ENCODE measurements at regions not wholly inside any gene's neighbourhood (a gene's known extent, or its start where the extent isn't known, plus 50 kb on each side); places are given as distances from the start of the nearest gene placed in this dataset.
"Not testable (repeated sequence)": the region's sequence is repeated elsewhere in the genome, so short reads cannot be mapped to it uniquely, and the experiment has no call there.

- intact Hi-C loops (cut with micrococcal nuclease) = not testable (repeated sequence)
These were observed 613.0 kb upstream of the MIR17HG start for GRCh38 chr13:90734497-90734896.

GRCh38 chr13:90738881-90739280, 608.6 kb upstream of the MIR17HG start:
- intact Hi-C loops (cut with micrococcal nuclease) = no loop called here

GRCh38 chr13:90740099-90740498, 607.4 kb upstream of the MIR17HG start:
- intact Hi-C loops (cut with micrococcal nuclease) = no loop called here

- intact Hi-C loops (cut with micrococcal nuclease) = no loop called here
These were observed 605.1 kb upstream of the MIR17HG start for GRCh38 chr13:90742381-90742780.

- intact Hi-C loops (cut with micrococcal nuclease) = no loop called here
These were observed 601.3 kb upstream of the MIR17HG start for GRCh38 chr13:90746230-90746629.

GRCh38 chr13:90750021-90750420, 597.5 kb upstream of the MIR17HG start:
- intact Hi-C loops (cut with micrococcal nuclease) = no loop called here

GRCh38 chr13:90751026-90751425, 596.5 kb upstream of the MIR17HG start:
- intact Hi-C loops (cut with micrococcal nuclease) = no loop called here

GRCh38 chr13:90752070-90752469, 595.4 kb upstream of the MIR17HG start:
- intact Hi-C loops (cut with micrococcal nuclease) = no loop called here

- intact Hi-C loops (cut with micrococcal nuclease) = no loop called here
These were observed 590.3 kb upstream of the MIR17HG start for GRCh38 chr13:90757127-90757680.

- intact Hi-C loops (cut with micrococcal nuclease) = no loop called here
These were observed 586.8 kb upstream of the MIR17HG start for GRCh38 chr13:90760639-90761038.

- intact Hi-C loops (cut with micrococcal nuclease) = no loop called here
These were observed 583.9 kb upstream of the MIR17HG start for GRCh38 chr13:90763476-90764150.

GRCh38 chr13:90766386-90766902, 581.0 kb upstream of the MIR17HG start:
- intact Hi-C loops (cut with micrococcal nuclease) = no loop called here

- intact Hi-C loops (cut with micrococcal nuclease) = no loop called here
These were observed 579.4 kb upstream of the MIR17HG start for GRCh38 chr13:90768116-90768515.

- intact Hi-C loops (cut with micrococcal nuclease) = no loop called here
These were observed 578.1 kb upstream of the MIR17HG start for GRCh38 chr13:90769387-90769786.

GRCh38 chr13:90770334-90770733, 577.2 kb upstream of the MIR17HG start:
- intact Hi-C loops (cut with micrococcal nuclease) = no loop called here

- intact Hi-C loops (cut with micrococcal nuclease) = no loop called here
These were observed 573.8 kb upstream of the MIR17HG start for GRCh38 chr13:90773681-90774080.

- intact Hi-C loops (cut with micrococcal nuclease) = no loop called here
These were observed 571.3 kb upstream of the MIR17HG start for GRCh38 chr13:90776051-90776748.

- intact Hi-C loops (cut with micrococcal nuclease) = no loop called here
These were observed 564.2 kb upstream of the MIR17HG start for GRCh38 chr13:90783273-90783672.

- intact Hi-C loops (cut with micrococcal nuclease) = no loop called here
These were observed 560.5 kb upstream of the MIR17HG start for GRCh38 chr13:90787007-90787406.

- intact Hi-C loops (cut with micrococcal nuclease) = no loop called here
These were observed 555.2 kb upstream of the MIR17HG start for GRCh38 chr13:90792335-90792734.

- intact Hi-C loops (cut with micrococcal nuclease) = no loop called here
These were observed 554.1 kb upstream of the MIR17HG start for GRCh38 chr13:90793261-90793820.

GRCh38 chr13:90796474-90796873, 551.0 kb upstream of the MIR17HG start:
- intact Hi-C loops (cut with micrococcal nuclease) = no loop called here
